IPS DF 4.7 (cell line): ENCODE measurements at regions not wholly inside any gene's neighbourhood (a gene's known extent, or its start where the extent isn't known, plus 50 kb on each side); places are given as distances from the start of the nearest gene placed in this dataset.

ENCODE experiments used
- DNase-seq: peaks from one replicate; pipeline ENCODE4 v3.0.0-alpha.2; 2013; ENCODE audit warnings: low spot score; ENCODE audit errors: extremely low read depth

GRCh38 chr16:73543970-73544599 is 496.2 kb upstream of the ZFHX3 start:
- DNase-seq, result no peak

- no peak for DNase-seq
These were observed 495.5 kb upstream of the ZFHX3 start for GRCh38 chr16:73543331-73543969.

DNA sequence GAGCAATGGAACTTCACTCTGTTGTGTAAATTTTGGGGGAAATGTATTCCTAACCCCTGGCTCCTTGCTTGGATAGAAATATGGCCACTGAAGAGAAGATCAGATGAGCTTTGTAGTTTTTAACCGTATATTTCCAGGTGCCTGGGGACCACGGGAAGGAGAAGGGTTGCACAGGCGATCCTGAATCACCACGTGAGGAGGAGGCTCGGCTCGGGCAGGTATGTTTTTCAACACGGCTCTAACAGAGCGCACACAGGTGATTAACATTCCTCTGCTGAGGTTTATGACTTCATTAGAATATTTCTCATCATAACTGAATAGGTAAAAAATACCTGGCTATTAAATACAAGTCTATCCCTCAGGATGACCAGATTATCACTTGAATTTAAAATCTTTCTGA is 495.0 kb upstream of the ZFHX3 start:
- DNase-seq, result no peak

GRCh38 chr16:73537921-73538320 is 490.0 kb upstream of the ZFHX3 start:
- DNase-seq, result no peak

GRCh38 chr16:73536931-73537330 is 489.0 kb upstream of the ZFHX3 start:
- DNase-seq, result no peak

- no peak for DNase-seq
These were observed 483.1 kb upstream of the ZFHX3 start for GRCh38 chr16:73531021-73531420.

GRCh38 chr16:73530529-73530928 is 482.6 kb upstream of the ZFHX3 start:
- no peak for DNase-seq

DNA sequence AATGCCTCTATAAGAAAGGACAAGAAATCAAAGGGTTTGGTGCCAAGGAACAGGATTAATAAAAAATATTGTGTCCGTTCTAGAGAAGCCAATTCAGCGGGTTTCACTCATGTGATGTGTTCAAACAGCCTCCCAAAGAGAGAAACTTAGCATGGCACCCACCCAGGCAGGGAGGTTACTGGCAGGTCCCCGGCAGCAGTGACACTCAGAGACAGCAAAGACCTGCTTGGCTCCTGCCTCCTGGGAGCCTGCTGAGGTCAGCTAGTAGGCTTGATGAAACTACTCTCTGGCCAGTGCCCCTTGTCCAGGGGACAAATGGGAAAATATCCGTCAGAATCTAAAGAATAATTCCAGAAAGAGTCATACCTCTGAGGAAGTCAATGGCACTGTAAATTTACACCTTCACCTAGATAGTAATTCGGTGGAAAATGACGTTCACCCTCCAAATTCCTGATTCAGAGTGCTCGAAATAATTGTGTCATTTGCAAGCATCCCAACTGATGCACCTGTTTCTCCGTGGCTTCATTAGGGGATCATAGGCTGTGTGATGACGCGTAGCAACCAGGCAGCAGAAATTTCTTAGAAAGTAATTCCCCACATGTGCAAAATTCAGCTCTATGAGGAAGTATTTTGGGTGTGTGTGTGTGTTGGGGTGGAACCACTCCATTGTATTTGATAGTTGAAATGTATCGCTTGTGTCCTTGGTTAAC is 481.5 kb upstream of the ZFHX3 start:
- no peak for DNase-seq

DNA sequence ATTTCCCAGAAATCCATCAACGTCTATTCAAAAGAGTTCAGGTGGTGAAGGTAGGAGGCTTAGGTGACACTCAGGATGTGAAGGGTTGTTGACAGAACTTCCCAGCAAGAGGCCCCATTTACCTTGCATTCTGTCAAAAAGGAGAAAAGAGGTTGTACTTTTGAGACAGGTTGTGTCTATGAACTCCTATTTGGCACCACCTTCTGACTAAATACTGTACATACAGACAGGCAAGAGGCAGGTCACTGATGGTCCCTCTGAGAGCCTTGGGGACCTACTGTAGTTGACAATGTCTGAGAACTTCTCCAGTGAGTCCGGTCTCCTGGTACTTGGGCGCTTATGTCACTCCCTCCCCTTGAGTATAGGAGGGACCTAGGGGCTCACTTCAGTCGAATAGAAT is 479.3 kb upstream of the ZFHX3 start:
- no peak for DNase-seq

- DNase-seq, result no peak
These were observed 478.3 kb upstream of the ZFHX3 start for GRCh38 chr16:73526011-73526804.

GRCh38 chr16:73523209-73523608 is 475.3 kb upstream of the ZFHX3 start:
- DNase-seq, result no peak

- no peak for DNase-seq
These were observed 473.6 kb upstream of the ZFHX3 start for GRCh38 chr16:73521499-73521898.

- no peak for DNase-seq
These were observed 467.7 kb upstream of the ZFHX3 start for GRCh38 chr16:73515616-73516015.

DNA sequence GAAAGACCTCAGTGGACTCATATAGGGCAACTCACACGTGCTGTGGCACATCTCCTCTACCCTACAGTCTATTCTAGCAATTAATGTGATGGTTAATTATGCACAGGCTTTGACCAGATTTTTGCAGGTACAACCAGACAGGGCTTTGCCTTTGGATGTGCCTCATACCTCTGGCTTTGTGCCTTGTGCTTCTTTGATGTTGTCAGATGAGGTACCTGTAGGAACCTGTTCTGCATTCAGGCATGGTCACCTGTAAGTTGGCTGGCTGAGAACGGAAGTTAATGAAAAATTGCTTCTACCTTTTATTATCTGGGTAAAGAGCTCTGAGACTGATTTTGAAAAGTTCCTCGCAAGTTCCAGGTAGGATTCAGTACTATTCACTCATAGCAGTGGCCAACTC is 462.9 kb upstream of the ZFHX3 start:
- DNase-seq, result no peak

DNA sequence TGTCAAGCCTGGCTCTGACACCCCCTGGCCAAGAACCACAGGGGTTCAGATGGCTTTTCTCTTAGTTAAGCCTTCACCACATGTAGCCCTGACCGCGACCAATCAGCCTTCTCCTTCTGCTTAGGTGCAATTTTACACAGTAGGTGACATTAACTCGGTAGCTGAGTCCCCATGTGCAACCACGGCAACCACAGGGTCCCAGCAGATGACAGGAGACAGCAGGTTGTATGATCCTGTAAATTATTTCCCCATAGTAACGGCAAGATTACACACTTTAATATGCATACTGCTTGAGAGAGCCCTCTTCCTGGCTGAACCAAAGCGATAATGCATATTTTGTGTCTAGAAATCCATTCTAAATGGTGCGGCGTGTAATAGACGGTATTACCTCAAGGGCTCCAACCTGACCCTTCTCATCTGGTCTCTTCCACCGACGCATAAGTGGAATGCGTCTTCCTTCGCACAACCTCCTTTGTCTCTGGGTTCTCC is 458.7 kb upstream of the ZFHX3 start:
- no peak for DNase-seq

DNA sequence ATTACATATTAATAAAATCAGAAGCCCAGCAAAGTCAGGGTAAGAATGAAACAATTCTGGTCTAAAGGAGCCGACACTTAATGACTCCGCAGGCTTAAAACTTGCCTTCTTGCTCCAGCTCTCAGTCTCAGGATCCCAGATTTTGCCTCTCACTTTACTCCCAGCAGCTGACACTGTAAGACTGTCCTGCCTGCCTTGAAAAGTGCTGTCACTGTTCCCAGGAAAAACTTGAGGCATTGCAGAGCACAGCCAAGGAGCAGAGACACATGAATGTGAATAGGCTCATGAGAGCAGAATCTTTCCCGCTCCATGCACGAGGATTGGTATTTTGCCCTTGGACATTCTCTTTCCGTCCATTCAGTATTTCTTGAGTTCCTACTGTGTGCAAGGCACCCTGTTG is 457.6 kb upstream of the ZFHX3 start:
- no peak for DNase-seq

GRCh38 chr16:73504591-73505575 is 457.0 kb upstream of the ZFHX3 start:
- no peak for DNase-seq

DNA sequence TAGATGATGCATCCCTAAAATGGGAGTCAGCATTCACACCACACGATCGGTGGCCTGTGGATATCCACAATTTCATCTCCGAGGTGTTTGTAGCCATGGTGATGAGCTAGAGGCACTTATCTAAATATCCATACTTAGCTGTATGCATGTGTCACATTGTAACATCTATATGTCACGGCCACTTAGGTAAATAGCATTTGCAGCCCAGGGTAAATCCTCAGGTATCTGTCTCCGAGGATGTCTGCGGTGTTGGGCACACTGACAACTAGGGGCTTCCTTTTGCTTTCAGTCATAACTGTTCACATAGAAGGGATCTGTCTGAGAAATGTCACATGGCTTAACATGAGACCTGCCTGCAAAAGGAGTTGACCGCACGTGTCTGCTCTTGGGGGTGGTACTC is 455.2 kb upstream of the ZFHX3 start:
- no peak for DNase-seq

DNA sequence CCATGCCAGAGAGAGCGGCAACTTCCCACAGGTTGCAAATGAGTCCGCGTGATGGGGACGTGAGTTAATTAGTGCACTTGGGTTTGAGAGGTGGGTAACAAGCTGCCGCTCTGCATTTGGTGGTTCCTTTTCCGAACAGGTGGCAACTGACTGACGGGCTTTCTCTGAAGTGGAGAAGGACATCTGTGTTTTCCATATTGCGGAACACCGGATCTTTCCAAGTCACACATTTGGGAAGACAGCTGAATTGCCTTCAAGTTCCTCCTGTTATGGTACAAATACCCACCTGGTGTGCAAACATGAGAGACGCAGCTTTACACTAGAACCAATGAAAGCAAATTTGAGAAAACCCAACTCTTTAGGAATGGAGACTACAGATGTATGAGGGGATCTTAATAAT is 451.3 kb upstream of the ZFHX3 start:
- no peak for DNase-seq

DNA sequence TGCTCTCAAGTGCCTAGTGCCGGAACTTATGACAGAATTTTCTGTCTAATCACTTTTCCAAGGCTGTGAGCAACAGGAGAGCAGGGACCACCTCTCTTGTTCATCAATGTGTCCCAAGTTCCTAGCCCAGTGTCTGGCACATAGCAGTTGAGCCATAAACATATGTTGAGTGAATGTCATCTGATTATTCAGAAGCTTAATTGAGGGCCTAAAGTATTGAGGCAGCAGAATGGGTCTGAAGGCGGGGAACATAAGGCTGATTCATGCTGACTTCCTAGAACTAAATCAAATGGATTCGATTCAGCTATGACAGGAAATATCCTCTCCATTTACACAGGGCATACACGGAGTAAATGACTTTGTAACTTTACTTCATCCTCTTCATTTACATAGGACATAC is 438.0 kb upstream of the ZFHX3 start:
- DNase-seq, result no peak
